A673 (cell line): ENCODE measurements at regions not wholly inside any gene's neighbourhood (a gene's known extent, or its start where the extent isn't known, plus 50 kb on each side); places are given as distances from the start of the nearest gene placed in this dataset.

ENCODE experiments used
- EZH2 ChIP-seq: fragments of 200-600 bp; sonication (generic); IDR thresholded peaks from 2 replicates; pipeline ENCODE4 v1.6.1; 2017; ENCODE audit warnings: borderline replicate concordance, low read depth, mild to moderate bottlenecking, mixed read lengths, antibody characterized with exemption, low read length; ENCODE audit not compliant: poor library complexity, severe bottlenecking
- TF ChIP-seq, protein P1 (sequence below): fragments of 300-800, 200-600 bp; sonication (generic); conservative IDR thresholded peaks from 2 replicates; pipeline ENCODE4 v1.5.1; 2017; ENCODE audit warnings: low read depth, mild to moderate bottlenecking, antibody characterized with exemption, low read length, moderate library complexity, mixed read lengths

DNA sequence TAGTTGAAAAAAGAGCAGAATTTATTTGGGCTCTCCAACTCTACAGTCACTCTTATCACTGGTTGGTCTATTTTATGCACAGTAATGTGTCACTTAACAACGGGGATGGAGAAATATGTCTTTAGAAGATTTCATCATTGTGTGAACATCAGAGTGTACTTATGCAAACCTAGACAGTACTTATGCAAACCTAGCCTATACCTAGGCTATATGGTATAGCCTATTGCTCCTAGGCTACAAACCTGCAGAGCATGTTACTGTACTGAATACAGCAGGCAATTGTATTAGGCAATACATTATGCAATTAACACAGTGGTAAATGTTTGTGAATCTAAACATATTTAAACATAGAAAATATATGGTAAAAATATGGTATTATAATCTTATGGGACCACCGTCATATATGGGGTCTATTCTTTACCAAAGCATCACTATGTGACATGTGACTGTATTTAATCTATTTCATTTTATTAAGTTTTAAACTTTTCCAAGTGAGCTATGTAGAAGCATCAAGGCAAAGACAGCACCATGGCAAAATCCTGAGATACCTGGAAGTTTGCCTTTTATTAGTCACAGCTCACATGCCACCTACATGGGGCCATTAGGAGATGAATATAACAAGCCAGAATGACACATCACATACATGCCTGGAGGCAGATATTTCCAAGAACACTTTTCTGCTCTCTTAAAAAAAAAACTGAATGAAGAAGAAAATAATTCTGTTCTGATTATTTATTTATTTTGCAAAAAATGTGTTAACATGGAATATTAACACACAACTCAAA, 537.4 kb downstream of the TUSC7 start:
- TF ChIP-seq, protein P1, sequence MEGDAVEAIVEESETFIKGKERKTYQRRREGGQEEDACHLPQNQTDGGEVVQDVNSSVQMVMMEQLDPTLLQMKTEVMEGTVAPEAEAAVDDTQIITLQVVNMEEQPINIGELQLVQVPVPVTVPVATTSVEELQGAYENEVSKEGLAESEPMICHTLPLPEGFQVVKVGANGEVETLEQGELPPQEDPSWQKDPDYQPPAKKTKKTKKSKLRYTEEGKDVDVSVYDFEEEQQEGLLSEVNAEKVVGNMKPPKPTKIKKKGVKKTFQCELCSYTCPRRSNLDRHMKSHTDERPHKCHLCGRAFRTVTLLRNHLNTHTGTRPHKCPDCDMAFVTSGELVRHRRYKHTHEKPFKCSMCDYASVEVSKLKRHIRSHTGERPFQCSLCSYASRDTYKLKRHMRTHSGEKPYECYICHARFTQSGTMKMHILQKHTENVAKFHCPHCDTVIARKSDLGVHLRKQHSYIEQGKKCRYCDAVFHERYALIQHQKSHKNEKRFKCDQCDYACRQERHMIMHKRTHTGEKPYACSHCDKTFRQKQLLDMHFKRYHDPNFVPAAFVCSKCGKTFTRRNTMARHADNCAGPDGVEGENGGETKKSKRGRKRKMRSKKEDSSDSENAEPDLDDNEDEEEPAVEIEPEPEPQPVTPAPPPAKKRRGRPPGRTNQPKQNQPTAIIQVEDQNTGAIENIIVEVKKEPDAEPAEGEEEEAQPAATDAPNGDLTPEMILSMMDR: no peak
- TF ChIP-seq EZH2: no peak
